GM23338 (cell line): ENCODE measurements at regions not wholly inside any gene's neighbourhood (a gene's known extent, or its start where the extent isn't known, plus 50 kb on each side); places are given as distances from the start of the nearest gene placed in this dataset.

Experiments
- ATAC-seq: fragments of 200-7000 bp; cut with Tn5 transposase; 3 replicates; pipeline ENCODE4 v1.9.1; 2020
- DNase-seq: peaks from one replicate; pipeline ENCODE4 v3.0.0-alpha.2; 2015; ENCODE audit warnings: low spot score
- H2AFZ ChIP-seq: fragments of 200-600 bp; sonication (generic); 2 replicates; pipeline ENCODE4 v1.8.0; 2016; ENCODE audit warnings: antibody characterized with exemption, mild to moderate bottlenecking, moderate library complexity
- H3F3A ChIP-seq: fragments of 200-600 bp; sonication (generic); replicated peaks from 2 replicates; pipeline ENCODE4 v1.8.0; 2017; ENCODE audit warnings: antibody characterized with exemption, mixed run types, low read depth
- H3K27ac ChIP-seq: fragments of 200-600 bp; sonication (generic); 2 replicates; pipeline ENCODE4 v1.6.1; 2016; ENCODE audit warnings: low read depth
- H3K27me3 ChIP-seq: fragments of 200-600 bp; sonication (generic); 2 replicates; pipeline ENCODE4 v1.8.0; 2016; ENCODE audit warnings: mild to moderate bottlenecking, mixed run types, moderate library complexity; ENCODE audit not compliant: insufficient read depth
- H3K36me3 ChIP-seq: fragments of 200-600 bp; sonication (generic); 2 replicates; pipeline ENCODE4 v1.8.0; 2016; ENCODE audit warnings: mild to moderate bottlenecking; ENCODE audit not compliant: insufficient read depth
- H3K4me1 ChIP-seq: fragments of 200-600 bp; sonication (generic); 2 replicates; pipeline ENCODE4 v1.8.0; 2016; ENCODE audit warnings: mild to moderate bottlenecking, moderate library complexity; ENCODE audit not compliant: insufficient read depth
- H3K4me2 ChIP-seq: fragments of 200-600 bp; sonication (generic); 2 replicates; pipeline ENCODE4 v1.7.1; 2017; ENCODE audit warnings: mixed run types
- H3K4me3 ChIP-seq: fragments of 200-600 bp; sonication (generic); 2 replicates; pipeline ENCODE4 v1.6.1; 2016; ENCODE audit warnings: mixed run types
- H3K79me2 ChIP-seq: fragments of 200-600 bp; sonication (generic); replicated peaks from 2 replicates; pipeline ENCODE4 v1.8.0; 2017; ENCODE audit warnings: mild to moderate bottlenecking; ENCODE audit not compliant: insufficient read depth
- H3K9me2 ChIP-seq: fragments of 200-600 bp; sonication (generic); 2 replicates; pipeline ENCODE4 v1.8.0; 2017; ENCODE audit not compliant: insufficient read depth
- H4K20me1 ChIP-seq: fragments of 200-600 bp; sonication (generic); replicated peaks from 2 replicates; pipeline ENCODE4 v1.8.0; 2017; ENCODE audit warnings: mild to moderate bottlenecking; ENCODE audit not compliant: insufficient read depth
- H3K27ac Mint-ChIP-seq: 2 replicates; pipeline ENCODE4 v1.8.0; 2020; ENCODE audit warnings: inconsistent platforms, mild to moderate bottlenecking, moderate library complexity, mixed read lengths
- H3K27me3 Mint-ChIP-seq: 3 replicates; pipeline ENCODE4 v1.8.0; 2022; ENCODE audit warnings: low read depth, mild to moderate bottlenecking, moderate library complexity, mixed read lengths, inconsistent platforms; ENCODE audit not compliant: insufficient read depth, poor library complexity
- H3K36me3 Mint-ChIP-seq: 3 replicates; pipeline ENCODE4 v1.8.0; 2021; ENCODE audit warnings: low read depth, mild to moderate bottlenecking, inconsistent platforms, moderate library complexity, mixed read lengths
- H3K4me1 Mint-ChIP-seq: 3 replicates; pipeline ENCODE4 v1.8.0; 2020; ENCODE audit warnings: mild to moderate bottlenecking, inconsistent platforms, mixed read lengths
- H3K4me3 Mint-ChIP-seq: 3 replicates; pipeline ENCODE4 v1.8.0; 2021; ENCODE audit warnings: moderate library complexity, mild to moderate bottlenecking, inconsistent platforms, mixed read lengths
- H3K9me3 Mint-ChIP-seq: 3 replicates; pipeline ENCODE4 v1.8.0; 2020; ENCODE audit warnings: moderate library complexity, mild to moderate bottlenecking, inconsistent platforms, mixed read lengths
- ETS1 ChIP-seq: IDR thresholded peaks from 2 replicates; pipeline ENCODE4 v1.6.1; 2016; ENCODE audit warnings: antibody characterized with exemption
- EZH2 ChIP-seq: fragments of 200-600 bp; sonication (generic); IDR thresholded peaks from one replicate; pipeline ENCODE4 v1.8.0; 2017; ENCODE audit warnings: antibody characterized with exemption, mild to moderate bottlenecking, low read depth; ENCODE audit not compliant: unreplicated experiment
- EZH2phosphoT487 ChIP-seq: fragments of 200-600 bp; sonication (generic); IDR thresholded peaks from one replicate; pipeline ENCODE4 v1.8.1; 2018; ENCODE audit warnings: antibody characterized with exemption; ENCODE audit not compliant: unreplicated experiment
- JUNB ChIP-seq: IDR thresholded peaks from one replicate; pipeline ENCODE4 v1.6.1; 2016; ENCODE audit warnings: antibody characterized with exemption; ENCODE audit not compliant: unreplicated experiment
- POLR2AphosphoS5 ChIP-seq: IDR thresholded peaks from 2 replicates; pipeline ENCODE4 v1.6.1; 2016; ENCODE audit warnings: antibody characterized with exemption, low read depth
- STAT1 ChIP-seq: IDR thresholded peaks from one replicate; pipeline ENCODE4 v1.6.1; 2016; ENCODE audit warnings: antibody characterized with exemption; ENCODE audit not compliant: unreplicated experiment
- ZNF114 ChIP-seq: fragments of 250-450 bp; sonication (Bioruptor Pico); IDR thresholded peaks from 2 replicates; pipeline ENCODE4 v1.5.0; 2020; ENCODE audit warnings: mild to moderate bottlenecking, moderate library complexity
- ZNF331 ChIP-seq: fragments of 250-450 bp; sonication (Bioruptor Pico); IDR thresholded peaks from 2 replicates; pipeline ENCODE4 v1.5.0; 2020; ENCODE audit warnings: low read depth, mild to moderate bottlenecking, moderate library complexity
- TF ChIP-seq, protein P1 (sequence below): IDR thresholded peaks from one replicate; pipeline ENCODE4 v1.6.1; 2018; ENCODE audit warnings: antibody characterized with exemption; ENCODE audit not compliant: unreplicated experiment
- TF ChIP-seq, protein P2 (sequence below), 2 experiments: fragments of 200-600 bp in 1 of 2; sonication (generic) in 1 of 2; conservative IDR thresholded peaks; 2 replicates each; pipeline versions ENCODE4 v1.5.1 to v1.6.1; 2016 to 2017; ENCODE audit warnings: antibody characterized with exemption in 2 of 2, low read depth in 2 of 2, mild to moderate bottlenecking in 2 of 2, moderate library complexity in 1 of 2
- TF ChIP-seq, protein P3 (sequence below): fragments of 250-450 bp; sonication (Bioruptor Pico); IDR thresholded peaks from 2 replicates; pipeline ENCODE4 v1.5.0; 2020; ENCODE audit warnings: mild to moderate bottlenecking, moderate library complexity

- no peak overlapping the region for H3K4me3 ChIP-seq
- no peak overlapping the region for H3K4me2 ChIP-seq
- Mint-ChIP-seq H3K4me3 (no peak overlapping the region), H3K4me1 (peaks cover 15% of the 10 kb centered on the region), H3K9me3 (peaks cover 2% of the 10 kb centered on the region; the same call in 1 of the 3 replicates), H3K36me3 (0 out of 3 replicates have a peak, but pooled peaks cover 2% of the 10 kb centered on the region), H3K27me3 (no peaks in the 10 kb centered on the region), H3K27ac (no peak overlapping the region)
- H3K9me2 ChIP-seq = no peaks in the 10 kb centered on the region
- peaks cover 46% of the 10 kb centered on the region for H3K79me2 ChIP-seq
- no peak for TF ChIP-seq ZNF114 (CRISPR knock-in tag)
- TF ChIP-seq EZH2 = no peak
- no peak for TF ChIP-seq ETS1
- no peak for TF ChIP-seq EZH2phosphoT487
- TF ChIP-seq, protein P1, sequence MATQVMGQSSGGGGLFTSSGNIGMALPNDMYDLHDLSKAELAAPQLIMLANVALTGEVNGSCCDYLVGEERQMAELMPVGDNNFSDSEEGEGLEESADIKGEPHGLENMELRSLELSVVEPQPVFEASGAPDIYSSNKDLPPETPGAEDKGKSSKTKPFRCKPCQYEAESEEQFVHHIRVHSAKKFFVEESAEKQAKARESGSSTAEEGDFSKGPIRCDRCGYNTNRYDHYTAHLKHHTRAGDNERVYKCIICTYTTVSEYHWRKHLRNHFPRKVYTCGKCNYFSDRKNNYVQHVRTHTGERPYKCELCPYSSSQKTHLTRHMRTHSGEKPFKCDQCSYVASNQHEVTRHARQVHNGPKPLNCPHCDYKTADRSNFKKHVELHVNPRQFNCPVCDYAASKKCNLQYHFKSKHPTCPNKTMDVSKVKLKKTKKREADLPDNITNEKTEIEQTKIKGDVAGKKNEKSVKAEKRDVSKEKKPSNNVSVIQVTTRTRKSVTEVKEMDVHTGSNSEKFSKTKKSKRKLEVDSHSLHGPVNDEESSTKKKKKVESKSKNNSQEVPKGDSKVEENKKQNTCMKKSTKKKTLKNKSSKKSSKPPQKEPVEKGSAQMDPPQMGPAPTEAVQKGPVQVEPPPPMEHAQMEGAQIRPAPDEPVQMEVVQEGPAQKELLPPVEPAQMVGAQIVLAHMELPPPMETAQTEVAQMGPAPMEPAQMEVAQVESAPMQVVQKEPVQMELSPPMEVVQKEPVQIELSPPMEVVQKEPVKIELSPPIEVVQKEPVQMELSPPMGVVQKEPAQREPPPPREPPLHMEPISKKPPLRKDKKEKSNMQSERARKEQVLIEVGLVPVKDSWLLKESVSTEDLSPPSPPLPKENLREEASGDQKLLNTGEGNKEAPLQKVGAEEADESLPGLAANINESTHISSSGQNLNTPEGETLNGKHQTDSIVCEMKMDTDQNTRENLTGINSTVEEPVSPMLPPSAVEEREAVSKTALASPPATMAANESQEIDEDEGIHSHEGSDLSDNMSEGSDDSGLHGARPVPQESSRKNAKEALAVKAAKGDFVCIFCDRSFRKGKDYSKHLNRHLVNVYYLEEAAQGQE = no peak
- TF ChIP-seq STAT1 = no peak
- TF ChIP-seq, protein P2, sequence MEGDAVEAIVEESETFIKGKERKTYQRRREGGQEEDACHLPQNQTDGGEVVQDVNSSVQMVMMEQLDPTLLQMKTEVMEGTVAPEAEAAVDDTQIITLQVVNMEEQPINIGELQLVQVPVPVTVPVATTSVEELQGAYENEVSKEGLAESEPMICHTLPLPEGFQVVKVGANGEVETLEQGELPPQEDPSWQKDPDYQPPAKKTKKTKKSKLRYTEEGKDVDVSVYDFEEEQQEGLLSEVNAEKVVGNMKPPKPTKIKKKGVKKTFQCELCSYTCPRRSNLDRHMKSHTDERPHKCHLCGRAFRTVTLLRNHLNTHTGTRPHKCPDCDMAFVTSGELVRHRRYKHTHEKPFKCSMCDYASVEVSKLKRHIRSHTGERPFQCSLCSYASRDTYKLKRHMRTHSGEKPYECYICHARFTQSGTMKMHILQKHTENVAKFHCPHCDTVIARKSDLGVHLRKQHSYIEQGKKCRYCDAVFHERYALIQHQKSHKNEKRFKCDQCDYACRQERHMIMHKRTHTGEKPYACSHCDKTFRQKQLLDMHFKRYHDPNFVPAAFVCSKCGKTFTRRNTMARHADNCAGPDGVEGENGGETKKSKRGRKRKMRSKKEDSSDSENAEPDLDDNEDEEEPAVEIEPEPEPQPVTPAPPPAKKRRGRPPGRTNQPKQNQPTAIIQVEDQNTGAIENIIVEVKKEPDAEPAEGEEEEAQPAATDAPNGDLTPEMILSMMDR (conservative IDR thresholded peaks at IDR 0.05; ENCODE audit: low read depth in 2 of 2) = no peak
- no peak for TF ChIP-seq ZNF331
- TF ChIP-seq JUNB = no peak
- TF ChIP-seq, protein P3, sequence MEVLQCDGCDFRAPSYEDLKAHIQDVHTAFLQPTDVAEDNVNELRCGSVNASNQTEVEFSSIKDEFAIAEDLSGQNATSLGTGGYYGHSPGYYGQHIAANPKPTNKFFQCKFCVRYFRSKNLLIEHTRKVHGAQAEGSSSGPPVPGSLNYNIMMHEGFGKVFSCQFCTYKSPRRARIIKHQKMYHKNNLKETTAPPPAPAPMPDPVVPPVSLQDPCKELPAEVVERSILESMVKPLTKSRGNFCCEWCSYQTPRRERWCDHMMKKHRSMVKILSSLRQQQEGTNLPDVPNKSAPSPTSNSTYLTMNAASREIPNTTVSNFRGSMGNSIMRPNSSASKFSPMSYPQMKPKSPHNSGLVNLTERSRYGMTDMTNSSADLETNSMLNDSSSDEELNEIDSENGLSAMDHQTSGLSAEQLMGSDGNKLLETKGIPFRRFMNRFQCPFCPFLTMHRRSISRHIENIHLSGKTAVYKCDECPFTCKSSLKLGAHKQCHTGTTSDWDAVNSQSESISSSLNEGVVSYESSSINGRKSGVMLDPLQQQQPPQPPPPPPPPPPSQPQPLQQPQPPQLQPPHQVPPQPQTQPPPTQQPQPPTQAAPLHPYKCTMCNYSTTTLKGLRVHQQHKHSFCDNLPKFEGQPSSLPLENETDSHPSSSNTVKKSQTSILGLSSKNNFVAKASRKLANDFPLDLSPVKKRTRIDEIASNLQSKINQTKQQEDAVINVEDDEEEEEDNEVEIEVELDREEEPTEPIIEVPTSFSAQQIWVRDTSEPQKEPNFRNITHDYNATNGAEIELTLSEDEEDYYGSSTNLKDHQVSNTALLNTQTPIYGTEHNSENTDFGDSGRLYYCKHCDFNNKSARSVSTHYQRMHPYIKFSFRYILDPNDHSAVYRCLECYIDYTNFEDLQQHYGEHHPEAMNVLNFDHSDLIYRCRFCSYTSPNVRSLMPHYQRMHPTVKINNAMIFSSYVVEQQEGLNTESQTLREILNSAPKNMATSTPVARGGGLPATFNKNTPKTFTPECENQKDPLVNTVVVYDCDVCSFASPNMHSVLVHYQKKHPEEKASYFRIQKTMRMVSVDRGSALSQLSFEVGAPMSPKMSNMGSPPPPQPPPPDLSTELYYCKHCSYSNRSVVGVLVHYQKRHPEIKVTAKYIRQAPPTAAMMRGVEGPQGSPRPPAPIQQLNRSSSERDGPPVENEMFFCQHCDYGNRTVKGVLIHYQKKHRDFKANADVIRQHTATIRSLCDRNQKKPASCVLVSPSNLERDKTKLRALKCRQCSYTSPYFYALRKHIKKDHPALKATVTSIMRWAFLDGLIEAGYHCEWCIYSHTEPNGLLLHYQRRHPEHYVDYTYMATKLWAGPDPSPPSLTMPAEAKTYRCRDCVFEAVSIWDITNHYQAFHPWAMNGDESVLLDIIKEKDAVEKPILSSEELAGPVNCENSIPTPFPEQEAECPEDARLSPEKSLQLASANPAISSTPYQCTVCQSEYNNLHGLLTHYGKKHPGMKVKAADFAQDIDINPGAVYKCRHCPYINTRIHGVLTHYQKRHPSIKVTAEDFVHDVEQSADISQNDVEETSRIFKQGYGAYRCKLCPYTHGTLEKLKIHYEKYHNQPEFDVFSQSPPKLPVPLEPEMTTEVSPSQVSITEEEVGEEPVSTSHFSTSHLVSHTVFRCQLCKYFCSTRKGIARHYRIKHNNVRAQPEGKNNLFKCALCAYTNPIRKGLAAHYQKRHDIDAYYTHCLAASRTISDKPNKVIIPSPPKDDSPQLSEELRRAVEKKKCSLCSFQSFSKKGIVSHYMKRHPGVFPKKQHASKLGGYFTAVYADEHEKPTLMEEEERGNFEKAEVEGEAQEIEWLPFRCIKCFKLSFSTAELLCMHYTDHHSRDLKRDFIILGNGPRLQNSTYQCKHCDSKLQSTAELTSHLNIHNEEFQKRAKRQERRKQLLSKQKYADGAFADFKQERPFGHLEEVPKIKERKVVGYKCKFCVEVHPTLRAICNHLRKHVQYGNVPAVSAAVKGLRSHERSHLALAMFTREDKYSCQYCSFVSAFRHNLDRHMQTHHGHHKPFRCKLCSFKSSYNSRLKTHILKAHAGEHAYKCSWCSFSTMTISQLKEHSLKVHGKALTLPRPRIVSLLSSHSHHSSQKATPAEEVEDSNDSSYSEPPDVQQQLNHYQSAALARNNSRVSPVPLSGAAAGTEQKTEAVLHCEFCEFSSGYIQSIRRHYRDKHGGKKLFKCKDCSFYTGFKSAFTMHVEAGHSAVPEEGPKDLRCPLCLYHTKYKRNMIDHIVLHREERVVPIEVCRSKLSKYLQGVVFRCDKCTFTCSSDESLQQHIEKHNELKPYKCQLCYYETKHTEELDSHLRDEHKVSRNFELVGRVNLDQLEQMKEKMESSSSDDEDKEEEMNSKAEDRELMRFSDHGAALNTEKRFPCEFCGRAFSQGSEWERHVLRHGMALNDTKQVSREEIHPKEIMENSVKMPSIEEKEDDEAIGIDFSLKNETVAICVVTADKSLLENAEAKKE (CRISPR knock-in tag) = no peak
- TF ChIP-seq POLR2AphosphoS5 = no peak
- no peak overlapping the region for H2AFZ ChIP-seq
- H4K20me1 ChIP-seq = no peaks in the 10 kb centered on the region
- no peaks in the 10 kb centered on the region for H3F3A ChIP-seq
- no peaks in the 10 kb centered on the region for H3K27me3 ChIP-seq
- DNase-seq (no peak), ATAC-seq (no peak)
- peaks cover 20% of the 10 kb centered on the region for H3K4me1 ChIP-seq
- H3K36me3 ChIP-seq = no peaks in the 10 kb centered on the region; the same call in none of the 2 replicates
- H3K27ac ChIP-seq = no peak overlapping the region
Measured at GRCh38 chr4:151518359-151518758, 109.4 kb downstream of the FHIP1A start.
